HG03135 (cell line): ENCODE measurements at regions not wholly inside any gene's neighbourhood (a gene's known extent, or its start where the extent isn't known, plus 50 kb on each side); places are given as distances from the start of the nearest gene placed in this dataset.
A peak's percentile ranks its signal among the peaks of the same experiment; 100 is the strongest.

Experiments
- ATAC-seq: cut with Tn5 transposase; IDR thresholded peaks from one replicate; pipeline ENCODE4 v1.9.1; 2021; ENCODE audit warnings: mild to moderate bottlenecking, moderate library complexity; ENCODE audit not compliant: unreplicated experiment

- no peak for ATAC-seq
These were observed 65.3 kb upstream of the TLK1 start for GRCh38 chr2:171225989-171226388.

DNA sequence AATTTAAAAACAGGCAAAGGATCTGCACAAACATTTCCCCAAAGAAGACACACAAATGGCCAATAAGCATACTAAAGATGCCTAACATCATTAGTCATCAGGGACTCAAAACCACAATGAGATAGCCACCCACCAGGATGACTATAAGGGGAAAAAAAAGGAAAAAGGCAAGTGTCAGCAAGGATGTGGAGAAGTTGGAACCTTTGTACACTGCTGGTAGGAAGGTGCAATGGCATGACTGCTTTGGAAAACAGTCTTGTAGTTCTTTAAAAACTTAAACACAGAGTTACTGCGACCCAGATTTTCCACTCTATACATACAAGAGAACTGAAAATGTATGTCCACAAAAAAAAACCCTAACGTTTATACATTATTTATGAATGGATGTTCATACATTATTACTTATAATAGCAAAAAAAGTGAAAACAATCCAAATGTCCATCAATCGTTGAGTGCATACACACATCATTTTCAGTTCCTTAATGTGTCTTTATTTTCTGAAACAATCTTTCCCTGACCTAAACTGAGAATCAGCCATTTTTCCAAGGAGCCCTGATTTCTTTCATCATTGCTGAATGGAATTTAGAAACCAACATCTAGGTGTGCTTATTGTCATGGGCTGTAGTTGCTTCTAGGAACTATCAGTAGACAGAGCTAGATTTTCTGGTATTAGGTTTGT, 64.7 kb upstream of the TLK1 start:
- ATAC-seq, result no peak

- no peak for ATAC-seq
These were observed 56.6 kb upstream of the TLK1 start for GRCh38 chr2:171217330-171217729.

GRCh38 chr2:171216631-171217030, 55.9 kb upstream of the TLK1 start:
- no peak for ATAC-seq

- ATAC-seq, result no peak
These were observed 53.4 kb upstream of the TLK1 start for GRCh38 chr2:171214093-171214492.

- peak; percentile 72 for ATAC-seq
These were observed 50.3 kb upstream of the TLK1 start for GRCh38 chr2:171210864-171211431.
